RWPE2 (cell line): ENCODE measurements at regions not wholly inside any gene's neighbourhood (a gene's known extent, or its start where the extent isn't known, plus 50 kb on each side); places are given as distances from the start of the nearest gene placed in this dataset.
"Not testable (repeated sequence)": the region's sequence is repeated elsewhere in the genome, so short reads cannot be mapped to it uniquely, and the experiment has no call there.

Experiments
- ATAC-seq: fragments of 200-7000 bp; cut with Tn5 transposase; 3 replicates; pipeline ENCODE4 v1.9.1; 2021; ENCODE audit warnings: low read depth
- DNase-seq: peaks from one replicate; pipeline ENCODE4 v3.0.0-alpha.2; 2020; ENCODE audit warnings: low spot score
- H3K27ac ChIP-seq: fragments of 450-650 bp; 2 replicates; pipeline ENCODE4 v1.5.1; 2017; ENCODE audit warnings: mild to moderate bottlenecking; ENCODE audit not compliant: poor library complexity, severe bottlenecking
- H3K27me3 ChIP-seq: fragments of 250-450 bp; sonication (Bioruptor Pico); 2 replicates; pipeline ENCODE4 v1.5.1; 2021; ENCODE audit warnings: mild to moderate bottlenecking, moderate library complexity; ENCODE audit not compliant: insufficient read depth, poor library complexity, severe bottlenecking
- H3K36me3 ChIP-seq: fragments of 250-450 bp; sonication (Bioruptor Pico); 2 replicates; pipeline ENCODE4 v1.5.1; 2020; ENCODE audit warnings: low read depth, mild to moderate bottlenecking, moderate library complexity
- H3K4me1 ChIP-seq: fragments of 250-450 bp; sonication (Bioruptor Pico); 2 replicates; pipeline ENCODE4 v1.5.1; 2021; ENCODE audit warnings: mild to moderate bottlenecking, moderate library complexity; ENCODE audit not compliant: insufficient read depth, poor library complexity, severe bottlenecking
- H3K4me3 ChIP-seq: fragments of 250-450 bp; sonication (Bioruptor Pico); 2 replicates; pipeline ENCODE4 v1.5.1; 2021; ENCODE audit warnings: mild to moderate bottlenecking, moderate library complexity; ENCODE audit not compliant: severe bottlenecking
- H3K9me3 ChIP-seq: fragments of 250-450 bp; sonication (Bioruptor Pico); 2 replicates; pipeline ENCODE4 v1.5.1; 2021; ENCODE audit warnings: mild to moderate bottlenecking, moderate library complexity; ENCODE audit not compliant: severe bottlenecking
- TF ChIP-seq, protein P1 (sequence below): fragments of 450-650 bp; IDR thresholded peaks from one replicate; pipeline ENCODE4 v1.5.1; 2017; ENCODE audit warnings: mild to moderate bottlenecking, moderate library complexity; ENCODE audit not compliant: poor library complexity, severe bottlenecking

GRCh38 chr4:102397056-102397455 is 51.8 kb upstream of the SLC39A8 start:
- H3K27ac ChIP-seq, H3K36me3 ChIP-seq, ATAC-seq, H3K4me1 ChIP-seq, H3K27me3 ChIP-seq, H3K9me3 ChIP-seq, DNase-seq, H3K4me3 ChIP-seq: not testable (repeated sequence)

DNA sequence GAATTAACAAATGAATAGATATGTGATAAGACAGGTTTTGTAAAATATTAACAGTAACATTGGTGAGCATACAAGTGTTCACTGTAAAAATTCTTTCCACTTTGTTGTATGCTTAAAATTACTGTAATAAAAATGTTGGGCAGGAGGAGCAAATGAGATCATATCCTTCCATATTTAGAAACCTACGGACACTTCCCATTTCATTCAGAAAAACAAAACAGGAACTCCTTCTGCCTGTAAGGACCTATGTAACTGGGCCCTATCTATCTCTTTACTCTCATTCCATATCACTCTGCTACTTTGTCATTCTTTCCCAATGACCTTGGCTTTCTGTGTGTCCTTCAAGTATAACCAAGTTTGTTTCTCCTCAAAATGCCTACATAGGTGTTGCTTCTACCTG is 53.7 kb upstream of the SLC39A8 start:
- Histone ChIP-seq H3K9me3 (no peaks in the 10 kb centered on the region), H3K27me3 (no peaks in the 10 kb centered on the region), H3K36me3 (no peaks in the 10 kb centered on the region), H3K4me3 (no peak overlapping the region), H3K4me1 (no peaks in the 10 kb centered on the region), H3K27ac (no peak overlapping the region)
- ATAC-seq (no peak), DNase-seq (no peak)
- TF ChIP-seq, protein P1, sequence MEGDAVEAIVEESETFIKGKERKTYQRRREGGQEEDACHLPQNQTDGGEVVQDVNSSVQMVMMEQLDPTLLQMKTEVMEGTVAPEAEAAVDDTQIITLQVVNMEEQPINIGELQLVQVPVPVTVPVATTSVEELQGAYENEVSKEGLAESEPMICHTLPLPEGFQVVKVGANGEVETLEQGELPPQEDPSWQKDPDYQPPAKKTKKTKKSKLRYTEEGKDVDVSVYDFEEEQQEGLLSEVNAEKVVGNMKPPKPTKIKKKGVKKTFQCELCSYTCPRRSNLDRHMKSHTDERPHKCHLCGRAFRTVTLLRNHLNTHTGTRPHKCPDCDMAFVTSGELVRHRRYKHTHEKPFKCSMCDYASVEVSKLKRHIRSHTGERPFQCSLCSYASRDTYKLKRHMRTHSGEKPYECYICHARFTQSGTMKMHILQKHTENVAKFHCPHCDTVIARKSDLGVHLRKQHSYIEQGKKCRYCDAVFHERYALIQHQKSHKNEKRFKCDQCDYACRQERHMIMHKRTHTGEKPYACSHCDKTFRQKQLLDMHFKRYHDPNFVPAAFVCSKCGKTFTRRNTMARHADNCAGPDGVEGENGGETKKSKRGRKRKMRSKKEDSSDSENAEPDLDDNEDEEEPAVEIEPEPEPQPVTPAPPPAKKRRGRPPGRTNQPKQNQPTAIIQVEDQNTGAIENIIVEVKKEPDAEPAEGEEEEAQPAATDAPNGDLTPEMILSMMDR, result no peak

- TF ChIP-seq, protein P1, result no peak
- H3K36me3 ChIP-seq, result no peaks in the 10 kb centered on the region
- DNase-seq, result no peak
- no peaks in the 10 kb centered on the region for H3K9me3 ChIP-seq
- H3K4me1 ChIP-seq, result no peaks in the 10 kb centered on the region
- no peak for ATAC-seq
- H3K4me3 ChIP-seq, result no peak overlapping the region
- no peaks in the 10 kb centered on the region for H3K27me3 ChIP-seq
- no peak overlapping the region for H3K27ac ChIP-seq
Observed at GRCh38 chr4:102400898-102401297, 55.6 kb upstream of the SLC39A8 start.

DNA sequence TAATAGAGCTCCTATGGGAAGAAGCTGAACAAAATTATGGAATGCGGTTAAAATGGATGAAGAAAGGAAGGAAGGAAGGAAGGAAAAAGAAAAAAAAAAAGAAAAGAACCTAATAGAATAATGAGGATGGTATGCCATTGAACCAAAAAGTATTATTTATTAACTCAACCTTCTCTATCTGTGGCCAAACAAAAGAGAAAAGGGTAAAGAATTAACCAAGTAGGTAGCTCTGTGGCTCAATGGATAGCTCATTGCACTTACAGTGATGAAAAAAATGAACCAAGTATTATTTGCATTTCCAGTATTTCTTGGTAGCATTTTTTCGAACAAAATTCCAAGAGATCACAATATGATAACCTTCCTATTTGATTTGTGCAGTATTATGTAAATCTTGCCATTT is 56.9 kb upstream of the SLC39A8 start:
- H3K27ac ChIP-seq, result no peak overlapping the region
- H3K4me1 ChIP-seq, result no peaks in the 10 kb centered on the region
- H3K27me3 ChIP-seq, result no peaks in the 10 kb centered on the region
- H3K36me3 ChIP-seq, result no peaks in the 10 kb centered on the region
- TF ChIP-seq, protein P1, result no peak
- ATAC-seq (no peak), DNase-seq (no peak)
- H3K9me3 ChIP-seq, result no peaks in the 10 kb centered on the region
- no peak overlapping the region for H3K4me3 ChIP-seq

DNA sequence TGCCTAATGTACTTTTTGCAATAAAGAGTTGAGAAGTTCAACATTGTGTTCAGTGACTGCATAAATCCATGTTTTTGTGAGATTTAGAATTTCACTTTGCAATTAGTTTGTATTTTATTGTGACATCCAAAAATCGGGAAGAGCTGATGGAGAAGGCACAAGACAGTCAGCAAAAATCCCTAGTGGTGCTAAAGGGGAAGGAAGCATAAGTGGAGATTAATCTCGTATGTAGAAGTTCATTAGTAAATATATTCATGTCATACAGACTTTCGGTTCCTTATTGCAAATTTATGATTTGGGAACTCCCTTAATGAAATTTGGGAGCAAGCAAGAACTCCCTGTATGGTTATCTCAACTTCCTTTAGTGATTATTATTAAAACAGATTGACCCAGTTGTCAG is 57.8 kb upstream of the SLC39A8 start:
- no peaks in the 10 kb centered on the region for H3K27me3 ChIP-seq
- H3K27ac ChIP-seq, result no peak overlapping the region
- no peak overlapping the region for H3K4me3 ChIP-seq
- DNase-seq (no peak), ATAC-seq (no peak)
- TF ChIP-seq, protein P1, result no peak
- H3K9me3 ChIP-seq, result no peaks in the 10 kb centered on the region
- H3K4me1 ChIP-seq, result no peaks in the 10 kb centered on the region
- no peaks in the 10 kb centered on the region for H3K36me3 ChIP-seq
